ENCODE measurements at regions not wholly inside any gene's neighbourhood (a gene's known extent, or its start where the extent isn't known, plus 50 kb on each side); places are given as distances from the start of the nearest gene placed in this dataset.

- no peak overlapping the region for H3K27ac ChIP-seq
- no peaks in the 10 kb centered on the region for H3K9me3 ChIP-seq (ENCODE audit: severe bottlenecking)
- no peaks in the 10 kb centered on the region for H3K27me3 ChIP-seq (ENCODE audit: insufficient read depth, low read depth, severe bottlenecking)
- no peak for TF ChIP-seq CTCF (IDR thresholded peaks at IDR 0.05; ENCODE audit: low read depth, low read length)
- no peaks in the 10 kb centered on the region for H3K36me3 ChIP-seq
- no peak overlapping the region for H3K4me3 ChIP-seq (ENCODE audit: low read depth, low read length)
- DNase-seq: no peak
Measured at GRCh38 chr1:114037631-114037890, 58.3 kb downstream of the OLFML3 start.

- TF ChIP-seq CTCF (IDR thresholded peaks at IDR 0.05; ENCODE audit: low read depth, low read length): no peak
- no peak overlapping the region for H3K27ac ChIP-seq
- DNase-seq: no peak
- no peaks in the 10 kb centered on the region for H3K27me3 ChIP-seq (ENCODE audit: insufficient read depth, low read depth, severe bottlenecking)
- H3K9me3 ChIP-seq (ENCODE audit: severe bottlenecking): no peaks in the 10 kb centered on the region
- H3K36me3 ChIP-seq: no peaks in the 10 kb centered on the region
- H3K4me3 ChIP-seq (ENCODE audit: low read depth, low read length): no peak overlapping the region
Measured at GRCh38 chr1:114037962-114038816, 58.9 kb downstream of the OLFML3 start.
